ENCODE measurements at regions not wholly inside any gene's neighbourhood (a gene's known extent, or its start where the extent isn't known, plus 50 kb on each side); places are given as distances from the start of the nearest gene placed in this dataset.

GRCh38 chr2:234558642-234559041 is 61.8 kb upstream of the ARL4C start:
- TF ChIP-seq EP300 (IDR thresholded peaks at IDR 0.05) = no peak
- no peak for TF ChIP-seq POLR2A (IDR thresholded peaks at IDR 0.05)

All from suprapubic skin (tissue), 2 donors.